Immature natural killer cell (primary cell): ENCODE measurements at regions not wholly inside any gene's neighbourhood (a gene's known extent, or its start where the extent isn't known, plus 50 kb on each side); places are given as distances from the start of the nearest gene placed in this dataset.

Source experiments
- DNase-seq, 3 donors: peaks; one replicate each; pipeline ENCODE4 v3.0.0; 2022; ENCODE audit warnings: mixed read lengths in 1 of 3
- H3K27ac Mint-ChIP-seq, 6 donors: one replicate each; pipeline ENCODE4 v1.8.0; 2020; ENCODE audit warnings: mixed read lengths in 6 of 6, mild to moderate bottlenecking in 5 of 6, inconsistent platforms in 4 of 6, moderate library complexity in 3 of 6
- H3K27me3 Mint-ChIP-seq, 3 donors: one replicate each; pipeline ENCODE4 v1.8.0; 2020 to 2021; ENCODE audit warnings: low read depth in 3 of 3, mild to moderate bottlenecking in 3 of 3, mixed read lengths in 3 of 3, moderate library complexity in 3 of 3, inconsistent platforms in 1 of 3
- H3K36me3 Mint-ChIP-seq, 3 donors: one replicate each; pipeline ENCODE4 v1.8.0; 2020; ENCODE audit warnings: mixed read lengths in 3 of 3, inconsistent platforms in 2 of 3, mild to moderate bottlenecking in 2 of 3
- H3K4me1 Mint-ChIP-seq, 2 donors: one replicate each; pipeline ENCODE4 v1.8.0; 2020; ENCODE audit warnings: inconsistent platforms in 2 of 2, mild to moderate bottlenecking in 2 of 2, mixed read lengths in 2 of 2, moderate library complexity in 1 of 2
- H3K4me3 Mint-ChIP-seq, 5 donors: one replicate each; pipeline ENCODE4 v1.8.0; 2020; ENCODE audit warnings: mild to moderate bottlenecking in 5 of 5, mixed read lengths in 5 of 5, inconsistent platforms in 3 of 5, moderate library complexity in 3 of 5
- H3K9me3 Mint-ChIP-seq, 6 donors: one replicate each; pipeline ENCODE4 v1.8.0; 2020; ENCODE audit warnings: mild to moderate bottlenecking in 6 of 6, mixed read lengths in 6 of 6, inconsistent platforms in 4 of 6, moderate library complexity in 3 of 6

- Mint-ChIP-seq H3K27ac (no peak overlapping the region), H3K9me3 (peaks cover 0 to 5% (median 4%) of the 10 kb centered on the region in 6 donors), H3K4me3 (no peak overlapping the region), H3K4me1 (no peaks in the 10 kb centered on the region), H3K27me3 (no peaks in the 10 kb centered on the region), H3K36me3 (no peaks in the 10 kb centered on the region)
- no peak for DNase-seq
These were observed 738.3 kb upstream of the SLITRK5 start for GRCh38 chr13:86932776-86933334.

DNA sequence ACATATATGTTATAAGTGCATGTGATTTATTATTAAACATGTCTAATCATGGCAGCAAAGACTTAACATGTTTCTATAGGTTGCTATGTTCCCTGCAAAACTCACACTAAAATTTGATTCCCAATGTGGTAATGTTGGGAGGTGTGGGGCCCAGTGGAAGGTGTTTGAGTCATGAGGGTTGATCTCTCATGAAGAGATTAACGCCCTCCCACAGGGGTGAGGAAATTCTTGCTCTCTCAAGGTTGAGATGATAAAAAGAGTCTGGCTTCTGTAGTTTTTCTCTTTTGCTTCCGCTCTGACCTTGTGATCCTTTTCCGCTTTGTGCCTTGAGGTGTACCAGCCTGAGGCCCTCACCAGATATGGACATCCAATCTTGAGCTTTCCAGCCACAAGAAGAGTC is 737.5 kb upstream of the SLITRK5 start:
- Mint-ChIP-seq H3K27ac (no peak overlapping the region), H3K4me3 (no peak overlapping the region), H3K36me3 (no peaks in the 10 kb centered on the region), H3K27me3 (no peaks in the 10 kb centered on the region), H3K4me1 (no peaks in the 10 kb centered on the region), H3K9me3 (peaks cover 0 to 6% (median 4%) of the 10 kb centered on the region in 6 donors)
- no peak for DNase-seq

GRCh38 chr13:86937316-86937715 is 733.9 kb upstream of the SLITRK5 start:
- Mint-ChIP-seq H3K27me3 (no peaks in the 10 kb centered on the region), H3K27ac (no peak overlapping the region), H3K4me3 (no peak overlapping the region), H3K4me1 (no peaks in the 10 kb centered on the region), H3K36me3 (no peaks in the 10 kb centered on the region), H3K9me3 (peaks cover 0 to 14% (median 9%) of the 10 kb centered on the region in 6 donors)
- no peak for DNase-seq

- Mint-ChIP-seq H3K4me1 (no peaks in the 10 kb centered on the region), H3K9me3 (peaks cover 2 to 14% (median 9%) of the 10 kb centered on the region in 6 donors), H3K27me3 (no peaks in the 10 kb centered on the region), H3K36me3 (peaks cover 0 to 4% (median 0%) of the 10 kb centered on the region in 3 donors), H3K27ac (no peak overlapping the region), H3K4me3 (no peak overlapping the region)
- DNase-seq: no peak
These were observed 725.6 kb upstream of the SLITRK5 start for GRCh38 chr13:86945584-86945983.

- Mint-ChIP-seq H3K27ac (peak overlapping the region in 1 of 6 donors; percentile 50), H3K9me3 (peaks cover 2 to 11% (median 5%) of the 10 kb centered on the region in 6 donors), H3K4me3 (no peak overlapping the region), H3K27me3 (no peaks in the 10 kb centered on the region), H3K36me3 (peaks cover 0 to 4% (median 0%) of the 10 kb centered on the region in 3 donors), H3K4me1 (no peaks in the 10 kb centered on the region)
- no peak for DNase-seq
These were observed 724.4 kb upstream of the SLITRK5 start for GRCh38 chr13:86946734-86947133.

DNA sequence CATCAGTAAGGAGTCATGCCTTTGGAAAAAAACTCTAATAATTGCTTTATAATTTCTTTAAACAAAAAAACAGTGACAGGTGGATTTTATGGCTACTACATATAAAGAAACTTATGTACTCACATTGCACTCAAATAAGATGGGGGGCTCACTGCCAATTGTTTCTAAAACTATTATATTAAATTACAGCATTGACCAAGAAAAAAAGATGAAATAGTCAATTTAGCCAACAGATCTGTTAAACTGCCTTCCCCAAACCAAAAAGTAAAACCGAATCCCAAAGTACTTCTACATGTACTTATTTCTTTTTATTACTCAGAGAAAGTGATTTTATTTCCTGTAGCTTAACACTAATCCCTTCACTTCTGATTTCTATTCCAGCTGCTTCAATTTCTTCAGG is 716.8 kb upstream of the SLITRK5 start:
- H3K4me1 Mint-ChIP-seq: no peaks in the 10 kb centered on the region
- H3K4me3 Mint-ChIP-seq: no peak overlapping the region
- H3K27me3 Mint-ChIP-seq: no peaks in the 10 kb centered on the region
- no peaks in the 10 kb centered on the region for H3K36me3 Mint-ChIP-seq
- H3K9me3 Mint-ChIP-seq: peaks cover 4 to 19% (median 13%) of the 10 kb centered on the region in 6 donors
- no peak for DNase-seq
- no peak overlapping the region for H3K27ac Mint-ChIP-seq

DNA sequence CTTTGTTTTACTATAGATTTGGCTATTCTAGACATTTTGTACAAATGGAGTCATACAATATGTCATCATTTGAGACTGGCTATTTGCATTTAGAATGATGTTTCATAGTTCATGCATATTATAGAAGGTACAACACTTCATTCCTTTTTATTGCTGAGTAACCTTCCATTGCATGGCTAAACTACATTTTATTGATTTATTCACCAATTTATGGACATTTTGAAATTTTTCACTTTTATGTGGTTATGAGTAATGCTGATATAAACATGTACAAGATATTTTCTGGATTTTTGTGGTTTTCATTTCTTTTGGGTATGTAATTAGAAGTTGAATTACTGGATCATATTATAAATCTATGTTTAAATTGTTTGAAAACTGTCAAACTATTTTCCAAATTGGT is 710.3 kb upstream of the SLITRK5 start:
- Mint-ChIP-seq H3K27me3 (no peaks in the 10 kb centered on the region), H3K36me3 (no peaks in the 10 kb centered on the region), H3K4me3 (no peak overlapping the region), H3K4me1 (no peaks in the 10 kb centered on the region), H3K9me3 (peaks cover 3 to 19% (median 10%) of the 10 kb centered on the region in 6 donors), H3K27ac (no peak overlapping the region)
- no peak for DNase-seq

DNA sequence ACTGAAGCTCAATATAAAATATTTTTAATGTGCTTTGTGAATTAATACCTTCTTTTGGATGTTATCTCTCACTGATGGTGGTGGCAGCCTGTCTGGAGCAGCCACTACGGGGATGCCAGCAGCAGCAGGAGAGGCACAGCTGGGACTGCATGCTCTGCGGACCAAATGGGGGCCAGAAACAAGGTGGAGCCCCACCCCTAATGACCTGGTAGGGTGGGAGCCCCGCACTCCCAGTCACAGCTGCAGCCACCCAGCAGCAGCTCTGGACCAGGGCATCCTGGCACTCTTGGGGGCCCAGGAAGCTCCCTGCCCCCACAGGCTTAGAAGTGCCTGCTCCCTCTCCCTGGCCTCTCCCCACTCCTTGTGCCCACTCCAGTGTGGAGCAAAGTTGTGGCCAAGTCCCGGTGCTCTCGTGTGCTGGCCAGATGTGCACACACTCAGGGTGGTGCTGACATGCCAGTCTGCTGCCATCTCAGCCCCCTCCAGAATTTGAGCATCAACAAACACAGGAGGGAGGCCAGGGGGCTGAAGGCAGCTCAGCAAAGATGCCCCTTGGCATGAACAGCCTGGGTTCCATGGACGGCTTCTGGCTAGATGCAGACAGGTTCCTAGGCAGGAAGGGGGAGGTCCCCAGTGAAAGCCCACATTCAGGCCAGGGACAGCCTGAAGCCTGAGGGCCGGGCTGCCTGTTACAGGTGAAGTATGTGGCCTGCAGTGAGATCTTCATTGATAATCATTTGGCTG is 696.7 kb upstream of the SLITRK5 start:
- DNase-seq: no peak
- Mint-ChIP-seq H3K4me3 (no peak overlapping the region), H3K27ac (no peak overlapping the region), H3K27me3 (no peaks in the 10 kb centered on the region), H3K36me3 (no peaks in the 10 kb centered on the region), H3K9me3 (peaks cover 0 to 13% (median 2%) of the 10 kb centered on the region in 6 donors), H3K4me1 (no peaks in the 10 kb centered on the region)

DNA sequence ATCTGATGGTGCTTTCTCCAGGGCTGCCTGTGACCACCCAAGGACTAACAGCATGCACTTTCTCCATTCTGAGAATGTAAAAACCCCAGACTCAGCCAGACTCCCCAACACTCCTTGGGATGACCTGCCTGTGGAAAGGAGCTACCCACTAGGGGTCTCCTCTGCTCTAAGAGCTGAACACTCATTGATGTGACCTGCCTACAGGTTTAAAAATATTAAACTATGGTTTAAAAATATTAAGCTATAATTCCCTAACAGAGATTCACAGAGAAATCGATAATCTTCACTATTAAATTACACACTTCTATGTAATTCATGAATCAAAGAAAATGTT is 696.2 kb upstream of the SLITRK5 start:
- H3K27me3 Mint-ChIP-seq: no peaks in the 10 kb centered on the region

DNA sequence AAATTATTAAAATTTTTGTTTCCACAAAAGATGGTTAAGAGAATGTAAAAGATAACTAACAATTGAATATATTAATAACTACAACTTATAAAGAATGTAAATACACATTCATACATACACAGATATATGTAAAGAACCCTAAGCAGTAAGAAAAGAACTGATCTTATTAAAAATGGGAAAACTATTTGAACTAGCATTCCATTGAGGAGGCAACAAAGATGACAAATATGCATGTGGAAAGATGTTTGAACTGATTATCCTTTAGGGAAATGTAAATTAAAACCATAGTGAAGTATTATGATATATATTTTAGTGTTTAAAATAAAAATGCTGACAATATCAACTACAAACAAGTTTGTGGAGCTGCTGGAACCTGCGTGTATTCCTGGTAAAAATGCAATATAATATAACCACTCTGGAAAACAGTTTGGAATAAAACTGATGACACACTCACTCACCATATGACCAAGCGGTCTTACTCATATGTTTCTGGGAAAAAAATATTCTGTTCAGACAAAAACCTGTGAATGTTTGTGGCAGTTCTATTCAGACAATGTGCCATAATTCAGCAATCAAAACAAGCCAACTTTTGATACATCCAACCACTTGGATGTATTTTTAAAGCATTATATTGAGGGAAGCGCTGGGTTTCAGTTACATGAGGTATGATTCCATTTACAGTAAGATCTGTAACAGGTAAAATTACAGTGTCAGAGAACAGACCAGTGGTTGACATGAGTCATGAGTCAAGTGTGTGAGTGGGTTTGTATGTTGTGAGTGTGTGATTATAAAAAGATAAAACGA is 694.4 kb upstream of the SLITRK5 start:
- H3K27ac Mint-ChIP-seq: no peak overlapping the region
- no peak for DNase-seq
- H3K9me3 Mint-ChIP-seq: peaks cover 0 to 13% (median 3%) of the 10 kb centered on the region in 6 donors
- no peaks in the 10 kb centered on the region for H3K36me3 Mint-ChIP-seq
- H3K4me1 Mint-ChIP-seq: no peaks in the 10 kb centered on the region
- no peaks in the 10 kb centered on the region for H3K27me3 Mint-ChIP-seq
- no peak overlapping the region for H3K4me3 Mint-ChIP-seq

More for the DNA sequence above, 696.2 kb upstream of the SLITRK5 start:
- Mint-ChIP-seq H3K9me3 (peaks cover 0 to 13% (median 3%) of the 10 kb centered on the region in 6 donors), H3K36me3 (no peaks in the 10 kb centered on the region), H3K4me1 (no peaks in the 10 kb centered on the region), H3K4me3 (no peak overlapping the region), H3K27ac (no peak overlapping the region)
- no peak for DNase-seq

GRCh38 chr13:86986448-86986847 is 684.7 kb upstream of the SLITRK5 start:
- Mint-ChIP-seq H3K4me1 (no peaks in the 10 kb centered on the region), H3K27ac (no peak overlapping the region), H3K36me3 (no peaks in the 10 kb centered on the region), H3K27me3 (no peaks in the 10 kb centered on the region), H3K9me3 (peaks cover 0 to 17% (median 4%) of the 10 kb centered on the region in 6 donors), H3K4me3 (no peak overlapping the region)
- no peak for DNase-seq

GRCh38 chr13:86992251-86992650 is 678.9 kb upstream of the SLITRK5 start:
- H3K4me1 Mint-ChIP-seq: no peaks in the 10 kb centered on the region
- no peaks in the 10 kb centered on the region for H3K36me3 Mint-ChIP-seq
- H3K27ac Mint-ChIP-seq: no peak overlapping the region
- no peak for DNase-seq
- H3K4me3 Mint-ChIP-seq: no peak overlapping the region
- peaks cover 3 to 29% (median 15%) of the 10 kb centered on the region in 6 donors for H3K9me3 Mint-ChIP-seq
- peaks cover 0 to 2% (median 0%) of the 10 kb centered on the region in 3 donors for H3K27me3 Mint-ChIP-seq

- Mint-ChIP-seq H3K4me1 (no peaks in the 10 kb centered on the region), H3K27ac (no peak overlapping the region), H3K4me3 (no peak overlapping the region), H3K9me3 (peaks cover 8 to 33% (median 18%) of the 10 kb centered on the region in 6 donors), H3K36me3 (peaks cover 0 to 7% (median 0%) of the 10 kb centered on the region in 3 donors), H3K27me3 (no peaks in the 10 kb centered on the region)
- no peak for DNase-seq
These were observed 667.9 kb upstream of the SLITRK5 start for GRCh38 chr13:87003265-87003664.

DNA sequence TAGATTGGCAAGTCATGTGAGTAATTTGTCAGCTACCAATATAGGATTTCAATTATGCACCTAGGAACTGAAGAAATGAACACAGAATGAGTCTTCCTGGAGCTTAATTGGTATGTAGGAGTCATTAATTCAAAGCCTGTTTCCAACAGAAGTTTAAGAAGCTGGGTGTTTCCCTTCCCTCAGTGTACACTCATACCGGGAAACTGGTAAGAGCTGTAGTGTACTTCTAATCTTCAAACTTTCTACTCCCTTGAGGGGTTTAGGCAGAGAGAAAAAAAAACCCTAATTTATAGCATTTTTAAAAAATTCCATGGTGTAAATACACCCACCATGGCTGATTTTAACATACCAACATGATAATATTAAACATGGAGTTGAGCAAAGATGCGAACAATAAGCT is 665.7 kb upstream of the SLITRK5 start:
- Mint-ChIP-seq H3K27me3 (no peaks in the 10 kb centered on the region), H3K4me1 (no peaks in the 10 kb centered on the region), H3K36me3 (peaks cover 0 to 3% (median 0%) of the 10 kb centered on the region in 3 donors), H3K9me3 (peaks cover 7 to 28% (median 13%) of the 10 kb centered on the region in 6 donors), H3K4me3 (no peak overlapping the region), H3K27ac (no peak overlapping the region)
- no peak for DNase-seq
